CD8-positive, alpha-beta memory T cell (primary cell): ENCODE measurements at regions not wholly inside any gene's neighbourhood (a gene's known extent, or its start where the extent isn't known, plus 50 kb on each side); places are given as distances from the start of the nearest gene placed in this dataset.

Source experiments
- CTCF ChIA-PET: fragments of 350-600 bp; sonication (Branson Sonifier 250); formaldehyde crosslinking; loops from one replicate; lab custom pipeline; 2021; ENCODE audit warnings: antibody characterized with exemption; lab: Charles Lee
- POLR2A ChIA-PET: fragments of 350-600 bp; sonication (Branson Sonifier 250); formaldehyde crosslinking; loops from one replicate; lab custom pipeline; 2021; ENCODE audit warnings: antibody characterized with exemption; lab: Charles Lee
- DNase-seq, 5 donors: peaks; one replicate each; pipeline versions ENCODE4 v3.0.0 to v3.0.0-alpha.2; 2020 to 2022; ENCODE audit warnings: mixed read lengths in 1 of 5
- H3K27ac ChIP-seq: one replicate; pipeline ENCODE4 v1.7.0; 2013; ENCODE audit warnings: low read depth, mild to moderate bottlenecking, low read length, moderate library complexity
- H3K27me3 ChIP-seq: 2 replicates; pipeline ENCODE4 v1.7.0; 2013; ENCODE audit warnings: low read length, mild to moderate bottlenecking; ENCODE audit not compliant: insufficient read depth, poor library complexity, severe bottlenecking
- H3K36me3 ChIP-seq: 2 replicates; pipeline ENCODE4 v1.7.0; 2013; ENCODE audit warnings: mild to moderate bottlenecking, low read length, moderate library complexity; ENCODE audit not compliant: insufficient read depth
- H3K4me1 ChIP-seq: 2 replicates; pipeline ENCODE4 v1.7.0; 2013; ENCODE audit warnings: mild to moderate bottlenecking, low read length, moderate library complexity; ENCODE audit not compliant: insufficient read depth
- H3K4me3 ChIP-seq: 2 replicates; pipeline ENCODE4 v1.7.0; 2013; ENCODE audit warnings: mild to moderate bottlenecking, low read length
- H3K9me3 ChIP-seq: 2 replicates; pipeline ENCODE4 v1.7.0; 2013; ENCODE audit warnings: mild to moderate bottlenecking, low read length
- H3K27ac Mint-ChIP-seq, 8 donors: one replicate each; pipeline ENCODE4 v1.8.0; 2020 to 2021; ENCODE audit warnings: mixed read lengths in 8 of 8, mild to moderate bottlenecking in 6 of 8, inconsistent platforms in 3 of 8, moderate library complexity in 3 of 8
- H3K27me3 Mint-ChIP-seq, 2 donors: one replicate each; pipeline ENCODE4 v1.8.0; 2020 to 2021; ENCODE audit warnings: mixed read lengths in 2 of 2, mild to moderate bottlenecking in 1 of 2, moderate library complexity in 1 of 2
- H3K36me3 Mint-ChIP-seq, 3 donors: one replicate each; pipeline ENCODE4 v1.8.0; 2020 to 2021; ENCODE audit warnings: mixed read lengths in 3 of 3, inconsistent platforms in 1 of 3, mild to moderate bottlenecking in 1 of 3
- H3K4me1 Mint-ChIP-seq, 3 donors: one replicate each; pipeline ENCODE4 v1.8.0; 2020 to 2021; ENCODE audit warnings: mixed read lengths in 3 of 3, inconsistent platforms in 1 of 3, mild to moderate bottlenecking in 1 of 3
- H3K4me3 Mint-ChIP-seq, 7 donors: one replicate each; pipeline ENCODE4 v1.8.0; 2020 to 2021; ENCODE audit warnings: mixed read lengths in 7 of 7, mild to moderate bottlenecking in 6 of 7, moderate library complexity in 4 of 7, inconsistent platforms in 2 of 7
- H3K9me3 Mint-ChIP-seq, 5 donors: one replicate each; pipeline ENCODE4 v1.8.0; 2020 to 2022; ENCODE audit warnings: mixed read lengths in 5 of 5, mild to moderate bottlenecking in 3 of 5, moderate library complexity in 2 of 5, inconsistent platforms in 1 of 5

DNA sequence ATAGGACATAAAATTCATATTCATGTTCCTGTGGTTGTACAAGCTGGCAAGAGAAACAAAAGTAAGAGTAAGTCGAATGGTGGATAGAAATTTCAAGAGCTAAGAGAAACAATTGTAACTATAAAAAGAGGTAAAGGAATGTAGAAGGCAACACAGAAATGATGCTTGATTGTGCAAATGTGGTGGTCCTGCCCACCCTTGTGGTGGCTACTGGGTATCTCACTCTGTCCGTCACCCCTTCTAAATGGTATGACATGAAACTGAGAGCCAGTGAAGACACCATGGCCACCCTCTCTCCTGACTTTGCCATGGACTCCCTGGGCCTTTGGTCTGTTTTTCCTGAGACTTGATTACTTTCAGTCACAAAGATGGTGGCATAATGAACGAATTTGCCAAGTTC, 925.9 kb upstream of the SLITRK6 start:
- no peak overlapping the region for H3K27ac Mint-ChIP-seq
- ChIA-PET POLR2A (no interaction called here), CTCF (no interaction called here)
- no peaks in the 10 kb centered on the region for H3K27me3 Mint-ChIP-seq
- H3K9me3 Mint-ChIP-seq, result peaks cover 0 to 40% (median 6%) of the 10 kb centered on the region in 5 donors
- H3K36me3 Mint-ChIP-seq, result no peaks in the 10 kb centered on the region
- no peak overlapping the region for H3K27ac ChIP-seq
- H3K27me3 ChIP-seq, result no peaks in the 10 kb centered on the region
- no peaks in the 10 kb centered on the region for H3K4me1 ChIP-seq
- H3K9me3 ChIP-seq, result no peaks in the 10 kb centered on the region
- H3K4me3 ChIP-seq, result no peak overlapping the region
- H3K4me3 Mint-ChIP-seq, result no peak overlapping the region
- no peaks in the 10 kb centered on the region for H3K4me1 Mint-ChIP-seq
- H3K36me3 ChIP-seq, result no peaks in the 10 kb centered on the region
- no peak for DNase-seq

GRCh38 chr13:86729206-86729605, 930.0 kb upstream of the SLITRK6 start:
- H3K27ac Mint-ChIP-seq, result no peak overlapping the region
- peaks cover 0 to 6% (median 0%) of the 10 kb centered on the region in 3 donors for H3K36me3 Mint-ChIP-seq
- no peaks in the 10 kb centered on the region for H3K27me3 Mint-ChIP-seq
- Histone ChIP-seq H3K9me3 (no peaks in the 10 kb centered on the region), H3K4me3 (no peak overlapping the region), H3K4me1 (no peaks in the 10 kb centered on the region), H3K27ac (no peak overlapping the region), H3K36me3 (no peaks in the 10 kb centered on the region), H3K27me3 (no peaks in the 10 kb centered on the region)
- H3K9me3 Mint-ChIP-seq, result peaks cover 4 to 31% (median 9%) of the 10 kb centered on the region in 5 donors
- POLR2A ChIA-PET, result no interaction called here
- H3K4me3 Mint-ChIP-seq, result no peak overlapping the region
- peaks cover 0 to 2% (median 0%) of the 10 kb centered on the region in 3 donors for H3K4me1 Mint-ChIP-seq
- CTCF ChIA-PET, result no interaction called here
- no peak for DNase-seq

DNA sequence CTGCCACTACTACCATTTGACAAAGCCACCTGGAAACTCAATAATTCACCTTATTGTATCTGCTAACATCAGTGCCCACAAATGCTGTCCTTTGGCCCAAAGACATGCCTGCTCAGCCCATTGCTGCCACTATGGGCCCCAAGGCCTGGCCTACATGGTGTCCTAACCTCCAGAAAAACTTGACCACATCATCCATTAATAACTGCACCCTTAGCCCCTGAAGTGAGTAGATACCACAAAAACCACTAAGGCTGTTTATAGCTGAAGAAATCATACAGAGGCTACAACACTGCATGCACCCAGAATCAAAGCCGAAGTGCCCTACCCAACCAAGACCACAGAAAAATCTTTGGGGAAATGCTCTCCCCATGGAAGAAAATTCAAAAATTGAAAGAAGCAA, 932.8 kb upstream of the SLITRK6 start:
- ChIA-PET POLR2A (no interaction called here), CTCF (no interaction called here)
- Mint-ChIP-seq H3K4me1 (peaks cover 0 to 2% (median 0%) of the 10 kb centered on the region in 3 donors), H3K36me3 (peaks cover 0 to 6% (median 0%) of the 10 kb centered on the region in 3 donors), H3K27me3 (no peaks in the 10 kb centered on the region), H3K4me3 (no peak overlapping the region), H3K27ac (no peak overlapping the region), H3K9me3 (peaks cover 12 to 31% (median 22%) of the 10 kb centered on the region in 5 donors)
- no peak for DNase-seq
- Histone ChIP-seq H3K4me1 (no peaks in the 10 kb centered on the region), H3K4me3 (no peak overlapping the region), H3K9me3 (no peaks in the 10 kb centered on the region), H3K27me3 (no peaks in the 10 kb centered on the region), H3K36me3 (no peaks in the 10 kb centered on the region), H3K27ac (no peak overlapping the region)

DNA sequence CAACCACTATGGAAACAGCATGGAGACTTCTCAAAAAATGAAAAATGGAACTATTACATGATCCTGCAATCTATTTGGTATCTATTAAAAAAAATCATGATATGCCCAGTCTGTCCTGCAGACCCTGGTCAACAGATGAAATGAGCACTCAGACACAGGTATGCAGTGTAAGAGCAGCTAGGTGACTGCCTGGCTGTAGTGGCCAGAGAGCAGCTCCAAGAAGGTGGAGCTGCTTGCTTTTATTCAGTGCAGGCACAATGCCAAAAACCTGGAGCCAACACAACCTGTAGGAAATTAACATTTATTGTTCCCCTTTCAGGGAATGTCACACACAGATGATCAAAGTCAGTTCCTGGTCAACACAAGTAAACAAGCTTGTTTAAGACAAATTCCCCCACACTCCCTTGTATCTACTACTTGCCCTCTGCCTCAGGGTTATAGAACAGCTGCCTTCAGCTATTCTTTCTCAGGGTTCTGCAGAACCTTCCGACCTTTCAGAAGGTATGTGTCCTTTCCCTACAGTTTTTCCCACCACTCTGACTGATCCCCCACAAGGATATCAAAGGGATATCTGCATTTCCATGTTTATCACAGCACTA, 933.7 kb upstream of the SLITRK5 start:
- Mint-ChIP-seq H3K36me3 (peaks cover 0 to 10% (median 0%) of the 10 kb centered on the region in 3 donors), H3K4me1 (no peaks in the 10 kb centered on the region), H3K9me3 (peaks cover 12 to 42% (median 28%) of the 10 kb centered on the region in 5 donors), H3K27ac (no peak overlapping the region), H3K4me3 (no peak overlapping the region), H3K27me3 (no peaks in the 10 kb centered on the region)
- no peaks in the 10 kb centered on the region for H3K27me3 ChIP-seq
- H3K9me3 ChIP-seq, result no peaks in the 10 kb centered on the region
- H3K4me3 ChIP-seq, result no peak overlapping the region
- H3K36me3 ChIP-seq, result no peaks in the 10 kb centered on the region
- DNase-seq, result no peak
- ChIA-PET POLR2A (no interaction called here), CTCF (no interaction called here)
- no peak overlapping the region for H3K27ac ChIP-seq
- no peaks in the 10 kb centered on the region for H3K4me1 ChIP-seq

- Mint-ChIP-seq H3K4me3 (no peak overlapping the region), H3K9me3 (peaks cover 4 to 26% (median 13%) of the 10 kb centered on the region in 5 donors), H3K4me1 (no peaks in the 10 kb centered on the region), H3K27ac (no peak overlapping the region), H3K27me3 (no peaks in the 10 kb centered on the region), H3K36me3 (peaks cover 0 to 4% (median 0%) of the 10 kb centered on the region in 3 donors)
- DNase-seq, result no peak
- Histone ChIP-seq H3K4me1 (no peaks in the 10 kb centered on the region), H3K9me3 (no peaks in the 10 kb centered on the region), H3K4me3 (no peak overlapping the region), H3K27me3 (no peaks in the 10 kb centered on the region), H3K27ac (no peak overlapping the region), H3K36me3 (no peaks in the 10 kb centered on the region)
- CTCF ChIA-PET, result no interaction called here
- POLR2A ChIA-PET, result no interaction called here
Measured at GRCh38 chr13:86741762-86742285, 929.3 kb upstream of the SLITRK5 start.

- no peaks in the 10 kb centered on the region for H3K27me3 ChIP-seq
- no peaks in the 10 kb centered on the region for H3K9me3 ChIP-seq
- ChIA-PET POLR2A (no interaction called here), CTCF (no interaction called here)
- peak in 4 of 5 donors; percentile 13 to 62 (median 53) for DNase-seq
- H3K27ac Mint-ChIP-seq, result peak overlapping the region in 7 of 8 donors; percentile 93 to 99 (median 96)
- H3K36me3 ChIP-seq, result no peaks in the 10 kb centered on the region
- H3K4me3 ChIP-seq, result no peak overlapping the region
- H3K4me3 Mint-ChIP-seq, result peak overlapping the region in 6 of 7 donors; percentile 73 to 88 (median 82)
- peaks cover 0 to 9% (median 0%) of the 10 kb centered on the region in 3 donors for H3K36me3 Mint-ChIP-seq
- peak overlapping the region; percentile 29 for H3K27ac ChIP-seq
- peaks cover 3 to 33% (median 23%) of the 10 kb centered on the region in 5 donors for H3K9me3 Mint-ChIP-seq
- peaks cover 0 to 1% of the 10 kb centered on the region in 2 donors for H3K27me3 Mint-ChIP-seq
- H3K4me1 Mint-ChIP-seq, result peaks cover 0 to 13% (median 0%) of the 10 kb centered on the region in 3 donors
- H3K4me1 ChIP-seq, result no peaks in the 10 kb centered on the region
Measured at GRCh38 chr13:86757236-86757978, 913.8 kb upstream of the SLITRK5 start.

- peak overlapping the region; percentile 21 for H3K4me3 ChIP-seq
- H3K27ac Mint-ChIP-seq, result peak overlapping the region in 7 of 8 donors; percentile 93 to 99 (median 96)
- H3K9me3 ChIP-seq, result no peaks in the 10 kb centered on the region
- no peak for DNase-seq
- ChIA-PET POLR2A (no interaction called here), CTCF (interaction anchor here (1.4 kb wide), 1 partner anchor 10 kb away, joined by 3 read pairs; no protein-coding TSS in a partner anchor)
- no peaks in the 10 kb centered on the region for H3K36me3 ChIP-seq
- H3K27me3 ChIP-seq, result no peaks in the 10 kb centered on the region
- peaks cover 0 to 15% (median 0%) of the 10 kb centered on the region in 3 donors for H3K36me3 Mint-ChIP-seq
- peak overlapping the region; percentile 29 for H3K27ac ChIP-seq
- peaks cover 0 to 5% of the 10 kb centered on the region in 2 donors for H3K27me3 Mint-ChIP-seq
- peak overlapping the region in 6 of 7 donors; percentile 73 to 86 (median 82) for H3K4me3 Mint-ChIP-seq
- no peaks in the 10 kb centered on the region for H3K4me1 ChIP-seq
- H3K9me3 Mint-ChIP-seq, result peaks cover 5 to 36% (median 26%) of the 10 kb centered on the region in 5 donors
- peaks cover 0 to 15% (median 0%) of the 10 kb centered on the region in 3 donors for H3K4me1 Mint-ChIP-seq
Measured at GRCh38 chr13:86758116-86758515, 913.1 kb upstream of the SLITRK5 start.

DNA sequence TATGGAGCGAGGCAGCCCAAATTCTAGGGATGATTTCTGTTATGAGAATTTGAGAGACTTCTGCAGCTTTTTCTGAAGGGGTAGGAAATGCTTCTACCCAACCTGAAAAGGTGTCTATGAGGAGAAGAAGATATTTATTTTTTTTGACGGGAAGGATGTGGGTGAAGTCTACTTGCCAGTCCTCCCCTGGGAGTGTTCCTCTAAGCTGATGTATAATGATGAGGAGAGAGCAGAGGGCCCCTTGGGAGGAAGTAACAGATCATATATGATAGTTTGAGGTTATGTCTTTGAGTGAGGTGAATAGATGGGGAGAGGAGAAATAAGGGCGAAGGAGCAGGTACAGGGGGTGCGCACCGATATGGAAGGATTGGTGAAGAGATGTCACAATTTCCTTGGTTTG, 910.6 kb upstream of the SLITRK5 start:
- H3K4me3 ChIP-seq, result no peak overlapping the region
- no peaks in the 10 kb centered on the region for H3K36me3 ChIP-seq
- Mint-ChIP-seq H3K4me1 (peaks cover 0 to 19% (median 0%) of the 10 kb centered on the region in 3 donors), H3K27ac (peak overlapping the region in 7 of 8 donors; percentile 43 to 99 (median 93)), H3K4me3 (peak overlapping the region in 6 of 7 donors; percentile 57 to 84 (median 80)), H3K9me3 (peaks cover 9 to 51% (median 35%) of the 10 kb centered on the region in 5 donors), H3K36me3 (peaks cover 0 to 28% (median 0%) of the 10 kb centered on the region in 3 donors), H3K27me3 (peaks cover 0 to 5% of the 10 kb centered on the region in 2 donors)
- ChIA-PET POLR2A (interaction anchor here (0.6 kb wide), 1 partner anchor 452 kb away, joined by 8 read pairs; no protein-coding TSS in a partner anchor), CTCF (no interaction called here)
- DNase-seq, result peak in 1 of 5 donors; percentile 43
- no peaks in the 10 kb centered on the region for H3K9me3 ChIP-seq
- no peaks in the 10 kb centered on the region for H3K27me3 ChIP-seq
- H3K27ac ChIP-seq, result no peak overlapping the region
- no peaks in the 10 kb centered on the region for H3K4me1 ChIP-seq
